H1 (cell line): ENCODE measurements at regions not wholly inside any gene's neighbourhood (a gene's known extent, or its start where the extent isn't known, plus 50 kb on each side); places are given as distances from the start of the nearest gene placed in this dataset.
A peak's percentile ranks its signal among the peaks of the same experiment; 100 is the strongest.

Experiments
- CTCF ChIA-PET: fragments of 300-600 bp; sonication (Branson Sonifier 250); formaldehyde crosslinking; loops from one replicate; lab custom pipeline; 2021; ENCODE audit not compliant: partially characterized antibody; lab: Charles Lee
- POLR2A ChIA-PET: fragments of 300-600 bp; sonication (Branson Sonifier 250); formaldehyde crosslinking; loops from one replicate; lab custom pipeline; 2021; ENCODE audit warnings: inconsistent platforms; ENCODE audit not compliant: partially characterized antibody; lab: Charles Lee
- DNase-seq, 2 experiments: peaks; one replicate each; pipeline versions ENCODE4 v3.0.0 to v3.0.0-alpha.2; 2010 to 2022; ENCODE audit warnings: low spot score in 2 of 2, low read depth in 1 of 2, mixed read lengths in 1 of 2
- FAIRE-seq: peaks from 2 replicates; lab custom pipeline; 2011; peaks lifted over from hg19 to GRCh38; lab: Jason Lieb, UNC
- H2AFZ ChIP-seq: 2 replicates; pipeline ENCODE4 v1.8.1; 2012; ENCODE audit warnings: low read length, inconsistent platforms
- H2AK5ac ChIP-seq: 2 replicates; pipeline ENCODE4 v1.6.1; 2013; ENCODE audit warnings: low read depth, low read length
- H2BK120ac ChIP-seq: replicated peaks from 2 replicates; pipeline ENCODE3; 2013; ENCODE audit warnings: low read depth, low read length, inconsistent platforms
- H2BK12ac ChIP-seq: 2 replicates; pipeline ENCODE4 v1.6.1; 2013; ENCODE audit warnings: low read depth, low read length
- H2BK15ac ChIP-seq: 2 replicates; pipeline ENCODE4 v1.6.1; 2013; ENCODE audit warnings: low read length
- H2BK20ac ChIP-seq: 2 replicates; pipeline ENCODE4 v1.6.1; 2013; ENCODE audit warnings: low read length
- H2BK5ac ChIP-seq: 2 replicates; pipeline ENCODE4 v1.6.1; 2013; ENCODE audit warnings: low read depth, low read length
- H3K14ac ChIP-seq: 2 replicates; pipeline ENCODE4 v1.6.1; 2013; ENCODE audit warnings: inconsistent platforms; ENCODE audit not compliant: insufficient read length
- H3K18ac ChIP-seq: 2 replicates; pipeline ENCODE4 v1.6.1; 2013; ENCODE audit warnings: low read length; ENCODE audit errors: extremely low read depth
- H3K23ac ChIP-seq: 2 replicates; pipeline ENCODE4 v1.6.1; 2013; ENCODE audit warnings: inconsistent platforms; ENCODE audit not compliant: insufficient read length
- H3K23me2 ChIP-seq: 2 replicates; pipeline ENCODE4 v1.6.1; 2013; ENCODE audit warnings: low read depth, low read length
- H3K27ac ChIP-seq: 2 replicates; pipeline ENCODE4 v1.6.1; 2011; ENCODE audit warnings: low read depth, low read length, inconsistent platforms
- H3K27me3 ChIP-seq, 4 experiments: replicated peaks in 1 of 4; 1 replicate in 1 of 4; 2 replicates in 3 of 4; pipeline versions ENCODE4 v1.6.1 to v1.8.1; 2011 to 2013; ENCODE audit warnings: low read length in 3 of 4, mild to moderate bottlenecking in 3 of 4, inconsistent platforms in 2 of 4, mixed read lengths in 2 of 4, moderate library complexity in 1 of 4; ENCODE audit not compliant: control insufficient read depth in 3 of 4, insufficient read depth in 3 of 4; ENCODE audit errors: extremely low read depth in 1 of 4
- H3K36me3 ChIP-seq, 4 experiments: 2 replicates each; pipeline versions ENCODE4 v1.6.1 to v1.8.1; 2011 to 2013; ENCODE audit warnings: mild to moderate bottlenecking in 4 of 4, low read length in 3 of 4, moderate library complexity in 2 of 4, control low read depth in 1 of 4, inconsistent platforms in 1 of 4; ENCODE audit not compliant: insufficient read depth in 4 of 4, control insufficient read depth in 2 of 4
- H3K4ac ChIP-seq: replicated peaks from 2 replicates; pipeline ENCODE3; 2013; ENCODE audit warnings: low read length, low read depth, mixed read lengths, inconsistent platforms; ENCODE audit not compliant: insufficient read length
- H3K4me1 ChIP-seq, 4 experiments: replicated peaks in 1 of 4; 1 replicate in 1 of 4; 2 replicates in 3 of 4; pipeline versions ENCODE4 v1.6.1 to v1.8.1; 2011 to 2013; ENCODE audit warnings: low read length in 3 of 4, inconsistent platforms in 2 of 4, mixed read lengths in 1 of 4; ENCODE audit not compliant: insufficient read depth in 4 of 4, control insufficient read depth in 3 of 4
- H3K4me2 ChIP-seq, 2 experiments: 2 replicates each; pipeline versions ENCODE4 v1.6.1 to v1.8.1; 2011 to 2013; ENCODE audit warnings: low read depth in 2 of 2, low read length in 2 of 2, control low read depth in 1 of 2, inconsistent platforms in 1 of 2, mild to moderate bottlenecking in 1 of 2; ENCODE audit not compliant: insufficient read depth in 1 of 2
- H3K4me3 ChIP-seq, 4 experiments: fragments of 200-600, 300-600 bp in 1 of 4; sonication (generic), shearing (Covaris generic), sonication (Bioruptor Twin) in 1 of 4; 2 replicates each; pipeline versions ENCODE4 v1.5.1 to v1.8.1; 2011 to 2016; ENCODE audit warnings: low read length in 4 of 4, low read depth in 3 of 4, control low read depth in 2 of 4, inconsistent platforms in 2 of 4, mild to moderate bottlenecking in 2 of 4, mixed read lengths in 1 of 4, moderate library complexity in 1 of 4; ENCODE audit not compliant: insufficient read depth in 2 of 4; ENCODE audit errors: extremely low read depth in 1 of 4
- H3K56ac ChIP-seq: replicated peaks from 2 replicates; pipeline ENCODE3; 2013; ENCODE audit warnings: low read depth, mild to moderate bottlenecking, mixed read lengths, low read length, inconsistent platforms; ENCODE audit not compliant: insufficient read length
- H3K79me1 ChIP-seq: 2 replicates; pipeline ENCODE4 v1.6.1; 2013; ENCODE audit warnings: low read depth, low read length, control low read depth
- H3K79me2 ChIP-seq, 2 experiments: 2 replicates each; pipeline versions ENCODE4 v1.6.1 to v1.8.1; 2012 to 2013; ENCODE audit warnings: low read length in 2 of 2, mild to moderate bottlenecking in 2 of 2, inconsistent platforms in 1 of 2; ENCODE audit not compliant: insufficient read depth in 2 of 2, control insufficient read depth in 1 of 2
- H3K9ac ChIP-seq, 4 experiments: replicated peaks in 1 of 4; 1 replicate in 1 of 4; 2 replicates in 3 of 4; pipeline versions ENCODE4 v1.6.1 to v1.8.1; 2011 to 2013; ENCODE audit warnings: low read depth in 3 of 4, low read length in 3 of 4, control low read depth in 2 of 4, mild to moderate bottlenecking in 2 of 4, moderate library complexity in 2 of 4, inconsistent platforms in 1 of 4; ENCODE audit errors: extremely low read depth in 1 of 4
- H3K9me3 ChIP-seq, 2 experiments: 2 replicates each; pipeline versions ENCODE4 v1.6.1 to v1.8.1; 2012 to 2013; ENCODE audit warnings: mild to moderate bottlenecking in 2 of 2, moderate library complexity in 2 of 2, control low read depth in 1 of 2, inconsistent platforms in 1 of 2, low read depth in 1 of 2, low read length in 1 of 2, mixed read lengths in 1 of 2; ENCODE audit not compliant: insufficient read depth in 2 of 2
- H4K20me1 ChIP-seq, 2 experiments: replicated peaks in 1 of 2; 2 replicates each; pipeline versions ENCODE3 to v1.8.1; 2011 to 2013; ENCODE audit warnings: inconsistent platforms in 2 of 2, low read length in 2 of 2, mild to moderate bottlenecking in 1 of 2; ENCODE audit not compliant: insufficient read depth in 2 of 2, control insufficient read depth in 1 of 2
- H4K5ac ChIP-seq: 2 replicates; pipeline ENCODE4 v1.6.1; 2013; ENCODE audit warnings: low read length, low read depth, mixed read lengths, inconsistent platforms; ENCODE audit not compliant: insufficient read length
- H4K8ac ChIP-seq: 2 replicates; pipeline ENCODE4 v1.8.0; 2013; ENCODE audit warnings: mild to moderate bottlenecking, moderate library complexity, low read length, inconsistent platforms; ENCODE audit not compliant: insufficient read depth; ENCODE audit errors: extremely low read depth
- H4K91ac ChIP-seq: replicated peaks from 2 replicates; pipeline ENCODE3; 2013; ENCODE audit warnings: low read length, mixed read lengths, inconsistent platforms; ENCODE audit not compliant: insufficient read length
- ASH2L ChIP-seq: fragments of 200-600, 300-600 bp; sonication (generic); IDR thresholded peaks from one replicate; pipeline ENCODE4 v1.7.1; 2017; ENCODE audit warnings: low read length
- CBX5 ChIP-seq: fragments of 300-800, 300-1000 bp; sonication (generic); IDR thresholded peaks from 2 replicates; pipeline ENCODE4 v1.7.1; 2016; ENCODE audit warnings: antibody characterized with exemption, low read length, low read depth
- CHD2 ChIP-seq: IDR thresholded peaks from 2 replicates; pipeline ENCODE4 v1.6.1; 2012; ENCODE audit warnings: low read length, improper control_type of control experiment
- JUN ChIP-seq: IDR thresholded peaks from 2 replicates; pipeline ENCODE4 v1.6.1; 2011; ENCODE audit warnings: low read depth, mild to moderate bottlenecking, improper control_type of control experiment, low read length
- NRF1 ChIP-seq: IDR thresholded peaks from 2 replicates; pipeline ENCODE4 v1.6.1; 2011; ENCODE audit warnings: mild to moderate bottlenecking, low read depth, low read length, improper control_type of control experiment
- RAD21 ChIP-seq, 2 experiments: IDR thresholded peaks in 1 of 2; conservative IDR thresholded peaks in 1 of 2; 2 replicates each; pipeline ENCODE4 v1.6.1; 2011; ENCODE audit warnings: low read depth in 2 of 2, low read length in 2 of 2, improper control_type of control experiment in 1 of 2, inconsistent platforms in 1 of 2, mild to moderate bottlenecking in 1 of 2, moderate library complexity in 1 of 2
- RBBP5 ChIP-seq: IDR thresholded peaks from 2 replicates; pipeline ENCODE4 v1.7.1; 2012; ENCODE audit warnings: low read depth, mild to moderate bottlenecking, inconsistent platforms, low read length, moderate library complexity, borderline replicate concordance
- SP1 ChIP-seq: IDR thresholded peaks from 2 replicates; pipeline ENCODE4 v1.6.1; 2011; ENCODE audit warnings: low read depth, low read length
- YY1 ChIP-seq: IDR thresholded peaks from 2 replicates; pipeline ENCODE4 v1.6.1; 2011; ENCODE audit warnings: low read depth, mild to moderate bottlenecking, low read length
- WGBS, 2 experiments: shearing (Covaris generic) in 1 of 2; methylation state at CpG; one replicate each; pipeline versions ENCODE4 v1.1.6 to v1.1.7; 2013 to 2015; ENCODE audit warnings: low lambda C conversion rate in 2 of 2, mixed read lengths in 2 of 2, inconsistent platforms in 1 of 2, low coverage in 1 of 2, missing lambda C conversion rate in 1 of 2; ENCODE audit not compliant: insufficient replicate concordance in 2 of 2, insufficient coverage in 1 of 2, insufficient read length in 1 of 2; ENCODE audit errors: extremely low coverage in 1 of 2, missing lambda C conversion rate in 1 of 2; 5-methylcytosine and 5-hydroxymethylcytosine counted together
- TF ChIP-seq, protein P1 (sequence below), 3 experiments: IDR thresholded peaks; 1 replicate in 2 of 3; 2 replicates in 1 of 3; pipeline versions ENCODE4 v1.5.1 to v1.6.1; 2011; ENCODE audit warnings: low read length in 3 of 3, mild to moderate bottlenecking in 3 of 3, inconsistent platforms in 2 of 3, low read depth in 1 of 3, moderate library complexity in 1 of 3; ENCODE audit not compliant: insufficient read depth in 1 of 3; ENCODE audit errors: control extremely low read depth in 1 of 3

GRCh38 chr3:10693457-10693856, 122.6 kb upstream of the SLC6A11 start:
- Histone ChIP-seq H3K9me3 (no peaks in the 10 kb centered on the region), H2BK120ac (no peak overlapping the region), H2AFZ (no peak overlapping the region), H4K20me1 (no peaks in the 10 kb centered on the region), H3K27ac (no peak overlapping the region), H4K91ac (no peak overlapping the region), H3K4ac (no peak overlapping the region), H4K5ac (no peak overlapping the region), H3K23me2 (no peaks in the 10 kb centered on the region)
- CTCF ChIA-PET = interaction anchor here (0.5 to 1.1 kb wide), 5 partner anchors 11 to 223 kb away, joined by 3 to 4 read pairs (median 3); no protein-coding TSS in a partner anchor
- no peak for DNase-seq
- TF ChIP-seq ASH2L (no peak), JUN (no peak), YY1 (no peak), RAD21 (IDR thresholded peaks at IDR 0.05 in 1 of 2, conservative IDR thresholded peaks at IDR 0.05 in 1 of 2; ENCODE audit: low read depth in 2 of 2, low read length in 2 of 2) (peak; percentile 56 to 60), CBX5 (no peak), RBBP5 (no peak), SP1 (no peak), CHD2 (no peak), NRF1 (no peak)
- TF ChIP-seq, protein P1, sequence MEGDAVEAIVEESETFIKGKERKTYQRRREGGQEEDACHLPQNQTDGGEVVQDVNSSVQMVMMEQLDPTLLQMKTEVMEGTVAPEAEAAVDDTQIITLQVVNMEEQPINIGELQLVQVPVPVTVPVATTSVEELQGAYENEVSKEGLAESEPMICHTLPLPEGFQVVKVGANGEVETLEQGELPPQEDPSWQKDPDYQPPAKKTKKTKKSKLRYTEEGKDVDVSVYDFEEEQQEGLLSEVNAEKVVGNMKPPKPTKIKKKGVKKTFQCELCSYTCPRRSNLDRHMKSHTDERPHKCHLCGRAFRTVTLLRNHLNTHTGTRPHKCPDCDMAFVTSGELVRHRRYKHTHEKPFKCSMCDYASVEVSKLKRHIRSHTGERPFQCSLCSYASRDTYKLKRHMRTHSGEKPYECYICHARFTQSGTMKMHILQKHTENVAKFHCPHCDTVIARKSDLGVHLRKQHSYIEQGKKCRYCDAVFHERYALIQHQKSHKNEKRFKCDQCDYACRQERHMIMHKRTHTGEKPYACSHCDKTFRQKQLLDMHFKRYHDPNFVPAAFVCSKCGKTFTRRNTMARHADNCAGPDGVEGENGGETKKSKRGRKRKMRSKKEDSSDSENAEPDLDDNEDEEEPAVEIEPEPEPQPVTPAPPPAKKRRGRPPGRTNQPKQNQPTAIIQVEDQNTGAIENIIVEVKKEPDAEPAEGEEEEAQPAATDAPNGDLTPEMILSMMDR (IDR thresholded peaks at IDR 0.05; ENCODE audit: control extremely low read depth in 1 of 3, insufficient read depth in 1 of 3, low read depth in 1 of 3, low read length in 3 of 3) = peak in 2 of 3 experiments; percentile 17 to 34; a peak in 2 of 4 replicates
- TF ChIP-seq, all 59 proteins: peak for 2
- Histone ChIP-seq H3K27me3 (peaks cover 0 to 1% (median 0%) of the 10 kb centered on the region in 4 experiments; a peak in 2 of 7 replicates), H3K23ac (no peak overlapping the region), H4K8ac (no peak overlapping the region), H2BK20ac (no peak overlapping the region), H2BK15ac (no peak overlapping the region), H2BK5ac (no peak overlapping the region), H3K4me3 (no peak overlapping the region), H3K79me1 (no peaks in the 10 kb centered on the region), H2AK5ac (no peak overlapping the region), H3K4me2 (no peak overlapping the region), H3K56ac (no peak overlapping the region), H3K18ac (no peak overlapping the region), H3K79me2 (no peaks in the 10 kb centered on the region), H3K14ac (no peak overlapping the region), H3K4me1 (no peaks in the 10 kb centered on the region), H3K36me3 (no peaks in the 10 kb centered on the region), H3K9ac (no peak overlapping the region), H2BK12ac (no peak overlapping the region)
- no peak for FAIRE-seq
- 76% methylated on average over 4 of the region's 4 CpGs; no CpG with 5 or more reads in 1 of the 2 experiments for WGBS, 2 experiments
- POLR2A ChIA-PET = no interaction called here
